ENCODE measurements at regions not wholly inside any gene's neighbourhood (a gene's known extent, or its start where the extent isn't known, plus 50 kb on each side); places are given as distances from the start of the nearest gene placed in this dataset.

DNA sequence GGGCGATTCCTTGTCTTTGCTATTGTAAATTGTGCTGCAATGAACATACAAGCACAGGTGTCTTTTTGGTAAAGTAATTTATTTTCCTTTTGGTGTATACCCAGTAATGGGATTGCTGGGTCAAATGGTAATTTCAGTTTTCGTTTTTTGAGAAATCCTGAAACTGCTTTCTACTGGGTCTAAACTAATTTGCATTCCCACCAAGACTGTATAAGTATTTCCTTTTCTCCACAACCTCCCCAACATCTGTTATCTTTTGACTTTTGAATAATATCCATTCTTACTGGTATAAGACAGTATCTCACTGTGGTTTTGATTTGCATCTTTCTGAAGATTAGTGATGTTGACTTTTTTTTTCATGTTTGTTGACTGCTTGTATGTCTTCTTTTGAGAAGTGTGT lies 2506.0 kb downstream of the PCDH7 start:
- Mint-ChIP-seq H3K36me3 (no peaks in the 10 kb centered on the region), H3K4me3 (no peak overlapping the region), H3K27me3 (no peaks in the 10 kb centered on the region), H3K9me3 (peaks cover 5% of the 10 kb centered on the region), H3K4me1 (ENCODE audit: unreplicated experiment) (no peaks in the 10 kb centered on the region), H3K27ac (no peak overlapping the region)
- no peak for DNase-seq (ENCODE audit: extremely low spot score, unreplicated experiment)
- TF ChIP-seq CTCF (conservative IDR thresholded peaks at IDR 0.05): no peak

DNA sequence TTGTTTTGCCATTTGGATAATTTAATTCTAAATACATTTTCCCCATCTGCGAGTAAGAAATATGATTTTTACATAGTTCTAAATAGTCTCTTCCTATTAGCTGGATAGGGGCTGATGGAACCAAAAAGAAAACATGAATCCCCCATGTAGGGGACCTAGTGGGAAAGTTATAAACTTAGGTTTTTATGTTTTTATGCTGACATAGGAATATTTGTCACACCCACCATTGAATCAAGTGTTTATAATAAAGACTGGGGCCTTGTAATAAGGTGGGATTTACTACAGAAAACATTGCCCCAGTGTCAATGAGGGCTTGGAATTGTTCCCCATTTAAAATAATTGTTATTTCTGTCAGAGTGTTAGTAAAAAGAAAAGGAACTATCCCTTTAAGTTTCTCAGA lies 2506.6 kb downstream of the PCDH7 start:
- no peak for DNase-seq (ENCODE audit: extremely low spot score, unreplicated experiment)
- Mint-ChIP-seq H3K27ac (no peak overlapping the region), H3K27me3 (no peaks in the 10 kb centered on the region), H3K9me3 (peaks cover 5% of the 10 kb centered on the region), H3K36me3 (no peaks in the 10 kb centered on the region), H3K4me1 (ENCODE audit: unreplicated experiment) (no peaks in the 10 kb centered on the region), H3K4me3 (no peak overlapping the region)
- no peak for TF ChIP-seq CTCF (conservative IDR thresholded peaks at IDR 0.05)

- H3K9me3 Mint-ChIP-seq: no peaks in the 10 kb centered on the region
- H3K4me3 Mint-ChIP-seq: no peak overlapping the region
- H3K27ac Mint-ChIP-seq: no peak overlapping the region
- TF ChIP-seq CTCF (conservative IDR thresholded peaks at IDR 0.05): no peak
- peaks cover 6% of the 10 kb centered on the region for H3K27me3 Mint-ChIP-seq
- DNase-seq (ENCODE audit: extremely low spot score, unreplicated experiment): no peak
- H3K4me1 Mint-ChIP-seq (ENCODE audit: unreplicated experiment): no peaks in the 10 kb centered on the region
- H3K36me3 Mint-ChIP-seq: no peaks in the 10 kb centered on the region
Observed at GRCh38 chr4:33255094-33255493, 2534.9 kb downstream of the PCDH7 start.

GRCh38 chr4:33255507-33255906 lies 2535.3 kb downstream of the PCDH7 start:
- no peak overlapping the region for H3K27ac Mint-ChIP-seq
- H3K36me3 Mint-ChIP-seq: no peaks in the 10 kb centered on the region
- no peak for DNase-seq (ENCODE audit: extremely low spot score, unreplicated experiment)
- H3K9me3 Mint-ChIP-seq: no peaks in the 10 kb centered on the region
- no peaks in the 10 kb centered on the region for H3K4me1 Mint-ChIP-seq (ENCODE audit: unreplicated experiment)
- TF ChIP-seq CTCF (conservative IDR thresholded peaks at IDR 0.05): no peak
- peaks cover 6% of the 10 kb centered on the region for H3K27me3 Mint-ChIP-seq
- H3K4me3 Mint-ChIP-seq: no peak overlapping the region

DNA sequence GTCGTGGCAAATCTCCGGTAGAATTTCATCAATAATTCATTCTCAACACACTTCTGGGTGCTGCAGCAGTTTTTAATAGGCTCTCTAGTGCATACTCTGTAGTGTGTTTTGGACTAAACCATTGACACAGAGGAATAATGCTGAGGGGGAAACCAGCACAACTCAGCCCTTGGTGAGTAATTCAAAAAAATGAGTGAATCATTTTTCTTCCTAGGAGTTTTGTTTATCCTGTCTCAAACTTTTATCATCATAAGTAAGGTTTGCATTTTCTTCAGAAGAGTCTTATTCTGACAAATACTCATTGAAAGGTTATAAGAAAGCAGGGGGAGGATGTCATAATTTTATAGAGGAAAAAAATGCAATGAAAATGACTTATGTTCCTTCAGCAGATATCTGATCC lies 2542.7 kb downstream of the PCDH7 start:
- H3K36me3 Mint-ChIP-seq: no peaks in the 10 kb centered on the region
- H3K9me3 Mint-ChIP-seq: no peaks in the 10 kb centered on the region
- no peaks in the 10 kb centered on the region for H3K27me3 Mint-ChIP-seq
- DNase-seq (ENCODE audit: extremely low spot score, unreplicated experiment): no peak
- no peak for TF ChIP-seq CTCF (conservative IDR thresholded peaks at IDR 0.05)
- H3K4me1 Mint-ChIP-seq (ENCODE audit: unreplicated experiment): no peaks in the 10 kb centered on the region
- no peak overlapping the region for H3K27ac Mint-ChIP-seq
- no peak overlapping the region for H3K4me3 Mint-ChIP-seq

DNA sequence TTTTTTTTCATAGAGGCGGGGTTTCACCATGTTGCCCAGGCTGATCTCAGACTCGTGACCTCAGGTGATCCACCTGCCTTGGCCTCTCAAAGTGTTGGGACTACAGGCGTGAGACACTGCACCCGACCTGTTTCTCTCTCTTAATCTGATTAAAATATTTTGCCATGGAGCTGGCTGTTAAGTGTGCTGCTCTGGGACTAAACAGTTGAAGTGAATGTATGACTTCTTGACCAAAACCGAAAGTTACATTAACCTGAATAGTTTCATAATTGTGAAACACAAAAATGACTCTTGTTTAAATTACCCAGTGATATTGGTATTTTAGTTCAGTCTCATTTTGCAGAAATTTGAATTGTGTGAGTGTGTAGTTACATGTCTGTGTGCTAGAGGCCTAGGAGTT lies 2548.6 kb downstream of the PCDH7 start:
- no peaks in the 10 kb centered on the region for H3K9me3 Mint-ChIP-seq
- TF ChIP-seq CTCF (conservative IDR thresholded peaks at IDR 0.05): no peak
- no peak for DNase-seq (ENCODE audit: extremely low spot score, unreplicated experiment)
- H3K27me3 Mint-ChIP-seq: no peaks in the 10 kb centered on the region
- no peak overlapping the region for H3K27ac Mint-ChIP-seq
- no peaks in the 10 kb centered on the region for H3K36me3 Mint-ChIP-seq
- no peak overlapping the region for H3K4me3 Mint-ChIP-seq
- H3K4me1 Mint-ChIP-seq (ENCODE audit: unreplicated experiment): no peaks in the 10 kb centered on the region

Data from type B pancreatic cell (in vitro differentiated cells).